ENCODE measurements at regions not wholly inside any gene's neighbourhood (a gene's known extent, or its start where the extent isn't known, plus 50 kb on each side); places are given as distances from the start of the nearest gene placed in this dataset.

DNA sequence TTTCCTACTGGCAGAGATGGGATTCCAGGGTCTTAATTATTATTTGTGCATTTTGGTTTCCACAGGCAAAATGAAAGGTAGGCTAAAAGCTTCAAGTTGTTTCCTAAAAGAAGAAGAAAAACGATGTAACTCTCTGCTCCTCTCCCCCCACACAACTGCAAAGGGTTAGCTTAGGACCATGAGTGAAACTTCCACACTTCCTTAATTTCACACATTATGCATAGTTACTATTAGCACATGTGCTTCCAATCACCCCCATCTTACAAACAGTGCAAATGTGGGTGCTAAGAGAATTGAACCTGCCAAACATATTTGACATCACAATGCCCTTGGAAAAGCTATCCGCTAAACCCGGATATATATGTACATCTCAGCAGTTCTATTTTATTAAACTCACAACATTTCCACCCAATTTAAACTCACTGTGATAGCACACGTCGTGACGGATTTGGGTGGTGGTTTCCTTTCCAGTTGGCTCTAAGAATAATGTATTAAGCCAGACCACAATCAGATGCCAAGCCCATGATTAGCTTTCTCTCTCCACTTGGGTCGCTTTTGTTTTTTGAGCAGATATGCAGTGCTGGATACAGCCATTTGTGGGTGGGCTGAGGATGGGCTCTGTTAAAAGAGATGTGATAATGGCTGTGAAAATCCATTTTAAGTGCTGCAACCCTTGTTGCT, 245.0 kb upstream of the POU2AF2 start:
- Histone ChIP-seq H2AK5ac (ENCODE audit: low read depth, low read length) (no peak overlapping the region), H3K14ac (ENCODE audit: low read length) (no peak overlapping the region), H3K4me2 (ENCODE audit: insufficient read depth, low read length, poor library complexity, severe bottlenecking) (no peak overlapping the region), H3K23ac (ENCODE audit: low read depth, low read length, poor library complexity) (no peak overlapping the region), H3K4me3 (ENCODE audit: low read length in 2 of 2) (no peak overlapping the region), H4K91ac (ENCODE audit: low read depth, low read length, poor library complexity) (no peak overlapping the region), H3K27ac (replicated peaks; ENCODE audit: low read length) (no peak overlapping the region), H3K36me3 (replicated peaks in 1 of 2; ENCODE audit: control insufficient read depth in 2 of 2, insufficient read depth in 2 of 2, low read length in 2 of 2) (no peaks in the 10 kb centered on the region), H3K27me3 (ENCODE audit: control insufficient read depth in 3 of 3, insufficient read depth in 3 of 3, low read depth in 1 of 3, low read length in 3 of 3) (no peaks in the 10 kb centered on the region), H4K8ac (ENCODE audit: low read depth, low read length) (no peak overlapping the region), H2BK120ac (ENCODE audit: low read depth, low read length) (no peak overlapping the region), H2BK5ac (ENCODE audit: low read length) (no peak overlapping the region), H3K79me1 (ENCODE audit: low read depth, low read length) (no peaks in the 10 kb centered on the region), H3K18ac (ENCODE audit: low read length) (no peak overlapping the region), H3K9ac (ENCODE audit: low read depth, low read length, poor library complexity) (no peak overlapping the region), H3K4ac (ENCODE audit: low read length) (no peak overlapping the region), H3K4me1 (ENCODE audit: control insufficient read depth in 2 of 2, insufficient read depth in 1 of 2, low read depth in 1 of 2, low read length in 2 of 2) (peaks cover 3% of the 10 kb centered on the region in 2 donors), H3K9me3 (replicated peaks in 1 of 2; ENCODE audit: control insufficient read depth in 2 of 2, insufficient read depth in 1 of 2, low read depth in 1 of 2, low read length in 2 of 2) (no peaks in the 10 kb centered on the region), H2BK15ac (ENCODE audit: low read length) (no peak overlapping the region), H2AFZ (ENCODE audit: low read length) (no peak overlapping the region), H2BK12ac (ENCODE audit: low read length) (no peak overlapping the region)
- no peak for DNase-seq (ENCODE audit: low spot score)
- no CpG with 5 or more reads among the region's 7 CpGs for WGBS, 2 donors (ENCODE audit: extremely low coverage in 2 of 2, insufficient read length in 2 of 2, insufficient replicate concordance in 1 of 2)

DNA sequence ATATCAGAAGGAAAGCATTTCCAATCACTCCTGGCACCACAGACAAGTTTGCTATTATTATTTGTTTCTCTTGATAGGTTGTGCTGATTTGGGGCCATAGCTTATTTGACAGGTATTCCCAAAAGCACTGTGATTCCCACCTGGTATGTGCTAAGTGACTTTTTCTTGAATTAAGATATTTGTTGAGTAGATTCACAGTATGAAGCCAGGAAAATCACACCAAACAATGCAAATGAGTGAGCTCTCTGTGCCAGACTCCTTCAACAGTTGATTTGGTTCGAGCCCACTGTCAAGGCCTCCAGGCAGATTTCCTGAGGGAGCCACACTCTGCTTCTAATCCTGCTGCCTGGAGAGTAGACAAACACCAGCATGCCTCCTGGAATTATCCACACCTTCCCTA, 253.0 kb upstream of the POU2AF2 start:
- Histone ChIP-seq H3K18ac (ENCODE audit: low read length) (no peak overlapping the region), H2BK12ac (ENCODE audit: low read length) (no peak overlapping the region), H2BK5ac (ENCODE audit: low read length) (no peak overlapping the region), H3K4me3 (ENCODE audit: low read length in 2 of 2) (no peak overlapping the region), H3K27ac (replicated peaks; ENCODE audit: low read length) (no peak overlapping the region), H2AFZ (ENCODE audit: low read length) (no peak overlapping the region), H3K14ac (ENCODE audit: low read length) (no peak overlapping the region), H2AK5ac (ENCODE audit: low read depth, low read length) (no peak overlapping the region), H3K4me2 (ENCODE audit: insufficient read depth, low read length, poor library complexity, severe bottlenecking) (no peak overlapping the region), H4K8ac (ENCODE audit: low read depth, low read length) (no peak overlapping the region), H3K27me3 (ENCODE audit: control insufficient read depth in 3 of 3, insufficient read depth in 3 of 3, low read depth in 1 of 3, low read length in 3 of 3) (no peaks in the 10 kb centered on the region), H2BK120ac (ENCODE audit: low read depth, low read length) (no peak overlapping the region), H4K91ac (ENCODE audit: low read depth, low read length, poor library complexity) (no peak overlapping the region), H3K4me1 (ENCODE audit: control insufficient read depth in 2 of 2, insufficient read depth in 1 of 2, low read depth in 1 of 2, low read length in 2 of 2) (peaks cover 0 to 2% of the 10 kb centered on the region in 2 donors), H3K23ac (ENCODE audit: low read depth, low read length, poor library complexity) (no peak overlapping the region), H3K9me3 (replicated peaks in 1 of 2; ENCODE audit: control insufficient read depth in 2 of 2, insufficient read depth in 1 of 2, low read depth in 1 of 2, low read length in 2 of 2) (no peaks in the 10 kb centered on the region), H3K79me1 (ENCODE audit: low read depth, low read length) (no peaks in the 10 kb centered on the region), H3K4ac (ENCODE audit: low read length) (no peak overlapping the region), H2BK15ac (ENCODE audit: low read length) (no peak overlapping the region), H3K36me3 (replicated peaks in 1 of 2; ENCODE audit: control insufficient read depth in 2 of 2, insufficient read depth in 2 of 2, low read length in 2 of 2) (no peaks in the 10 kb centered on the region), H3K9ac (ENCODE audit: low read depth, low read length, poor library complexity) (no peak overlapping the region)
- no CpG with 5 or more reads among the region's 1 CpG for WGBS, 2 donors (ENCODE audit: extremely low coverage in 2 of 2, insufficient read length in 2 of 2, insufficient replicate concordance in 1 of 2)
- DNase-seq (ENCODE audit: low spot score) = no peak

DNA sequence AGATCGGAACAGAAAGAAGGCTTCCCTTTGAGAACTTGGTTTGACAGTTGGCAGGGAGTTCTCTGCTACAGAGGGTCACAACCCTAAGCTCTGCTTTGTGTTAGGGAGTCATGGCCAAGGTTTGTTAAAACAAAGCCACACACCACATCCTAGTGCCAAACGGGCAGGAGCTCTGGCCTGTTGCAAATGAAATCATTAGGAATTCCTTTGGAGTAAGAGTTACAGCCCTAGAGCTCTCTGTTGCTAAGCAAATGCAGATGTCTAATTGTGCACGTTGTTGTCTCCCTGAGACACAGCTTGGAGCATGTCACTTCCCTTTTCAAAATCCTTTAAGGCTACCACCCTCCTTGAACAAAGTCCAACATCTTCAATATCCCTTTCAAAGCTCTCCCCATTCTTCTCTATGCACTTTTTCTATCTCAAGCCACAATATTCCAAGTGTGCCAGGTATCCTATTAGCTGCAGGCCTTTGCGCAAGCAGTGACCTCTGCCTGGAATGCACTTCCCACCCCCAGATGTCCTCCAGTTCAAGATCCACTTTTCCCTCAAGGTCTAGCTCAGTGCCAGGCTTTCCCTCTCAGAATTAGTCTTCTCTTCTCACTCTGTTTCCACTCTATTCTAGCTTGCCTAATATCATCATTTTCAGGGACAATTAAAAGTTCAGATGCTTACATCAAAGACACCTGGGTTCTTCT, 253.7 kb upstream of the POU2AF2 start:
- no CpG with 5 or more reads among the region's 4 CpGs for WGBS, 2 donors (ENCODE audit: extremely low coverage in 2 of 2, insufficient read length in 2 of 2, insufficient replicate concordance in 1 of 2)
- no peak overlapping the region for H4K91ac ChIP-seq (ENCODE audit: low read depth, low read length, poor library complexity)
- H3K23ac ChIP-seq (ENCODE audit: low read depth, low read length, poor library complexity) = no peak overlapping the region
- H3K9me3 ChIP-seq (replicated peaks in 1 of 2; ENCODE audit: control insufficient read depth in 2 of 2, insufficient read depth in 1 of 2, low read depth in 1 of 2, low read length in 2 of 2) = no peaks in the 10 kb centered on the region
- no peak overlapping the region for H4K8ac ChIP-seq (ENCODE audit: low read depth, low read length)
- H3K4me3 ChIP-seq (ENCODE audit: low read length in 2 of 2) = no peak overlapping the region
- no peak overlapping the region for H3K14ac ChIP-seq (ENCODE audit: low read length)
- H2BK15ac ChIP-seq (ENCODE audit: low read length) = no peak overlapping the region
- peaks cover 0 to 2% of the 10 kb centered on the region in 2 donors for H3K4me1 ChIP-seq (ENCODE audit: control insufficient read depth in 2 of 2, insufficient read depth in 1 of 2, low read depth in 1 of 2, low read length in 2 of 2)
- no peak overlapping the region for H2AK5ac ChIP-seq (ENCODE audit: low read depth, low read length)
- no peaks in the 10 kb centered on the region for H3K79me1 ChIP-seq (ENCODE audit: low read depth, low read length)
- H3K9ac ChIP-seq (ENCODE audit: low read depth, low read length, poor library complexity) = no peak overlapping the region
- H3K36me3 ChIP-seq (replicated peaks in 1 of 2; ENCODE audit: control insufficient read depth in 2 of 2, insufficient read depth in 2 of 2, low read length in 2 of 2) = no peaks in the 10 kb centered on the region
- no peak overlapping the region for H3K4me2 ChIP-seq (ENCODE audit: insufficient read depth, low read length, poor library complexity, severe bottlenecking)
- no peak overlapping the region for H3K18ac ChIP-seq (ENCODE audit: low read length)
- H2BK5ac ChIP-seq (ENCODE audit: low read length) = no peak overlapping the region
- H3K27ac ChIP-seq (replicated peaks; ENCODE audit: low read length) = no peak overlapping the region
- H2BK12ac ChIP-seq (ENCODE audit: low read length) = no peak overlapping the region
- H3K4ac ChIP-seq (ENCODE audit: low read length) = no peak overlapping the region
- H3K27me3 ChIP-seq (ENCODE audit: control insufficient read depth in 3 of 3, insufficient read depth in 3 of 3, low read depth in 1 of 3, low read length in 3 of 3) = no peaks in the 10 kb centered on the region
- no peak overlapping the region for H2AFZ ChIP-seq (ENCODE audit: low read length)
- no peak for DNase-seq (ENCODE audit: low spot score)
- no peak overlapping the region for H2BK120ac ChIP-seq (ENCODE audit: low read depth, low read length)

DNA sequence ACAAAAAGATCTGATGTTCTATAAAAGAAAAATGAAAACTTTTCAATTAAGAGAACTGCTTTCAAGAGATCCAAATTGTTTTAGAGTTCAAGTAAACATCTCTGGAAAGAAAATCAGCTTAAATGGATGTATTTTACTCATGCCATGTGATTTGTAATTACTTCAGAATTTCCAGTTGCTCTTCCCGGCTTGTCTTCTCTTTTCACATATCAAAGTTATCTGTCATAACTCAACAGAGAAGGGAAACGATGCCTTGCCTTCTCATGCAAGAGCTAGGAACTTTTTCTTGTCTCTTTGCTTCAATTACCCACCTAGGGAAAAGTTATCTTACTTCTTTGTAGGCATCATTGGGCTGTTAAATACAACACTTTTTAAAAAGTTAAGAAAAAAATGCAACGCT, 255.2 kb upstream of the POU2AF2 start:
- Histone ChIP-seq H3K14ac (ENCODE audit: low read length) (no peak overlapping the region), H2BK12ac (ENCODE audit: low read length) (no peak overlapping the region), H3K79me1 (ENCODE audit: low read depth, low read length) (no peaks in the 10 kb centered on the region), H3K9ac (ENCODE audit: low read depth, low read length, poor library complexity) (no peak overlapping the region), H2BK5ac (ENCODE audit: low read length) (no peak overlapping the region), H2BK15ac (ENCODE audit: low read length) (no peak overlapping the region), H2BK120ac (ENCODE audit: low read depth, low read length) (no peak overlapping the region), H4K8ac (ENCODE audit: low read depth, low read length) (no peak overlapping the region), H3K27ac (replicated peaks; ENCODE audit: low read length) (no peak overlapping the region), H3K9me3 (replicated peaks in 1 of 2; ENCODE audit: control insufficient read depth in 2 of 2, insufficient read depth in 1 of 2, low read depth in 1 of 2, low read length in 2 of 2) (no peaks in the 10 kb centered on the region), H3K18ac (ENCODE audit: low read length) (no peak overlapping the region), H2AK5ac (ENCODE audit: low read depth, low read length) (no peak overlapping the region), H3K4me3 (ENCODE audit: low read length in 2 of 2) (no peak overlapping the region), H3K27me3 (ENCODE audit: control insufficient read depth in 3 of 3, insufficient read depth in 3 of 3, low read depth in 1 of 3, low read length in 3 of 3) (no peaks in the 10 kb centered on the region), H3K4me2 (ENCODE audit: insufficient read depth, low read length, poor library complexity, severe bottlenecking) (no peak overlapping the region), H4K91ac (ENCODE audit: low read depth, low read length, poor library complexity) (no peak overlapping the region), H2AFZ (ENCODE audit: low read length) (no peak overlapping the region), H3K4me1 (ENCODE audit: control insufficient read depth in 2 of 2, insufficient read depth in 1 of 2, low read depth in 1 of 2, low read length in 2 of 2) (peaks cover 0 to 2% of the 10 kb centered on the region in 2 donors), H3K23ac (ENCODE audit: low read depth, low read length, poor library complexity) (no peak overlapping the region), H3K36me3 (replicated peaks in 1 of 2; ENCODE audit: control insufficient read depth in 2 of 2, insufficient read depth in 2 of 2, low read length in 2 of 2) (no peaks in the 10 kb centered on the region), H3K4ac (ENCODE audit: low read length) (no peak overlapping the region)
- no CpG with 5 or more reads among the region's 3 CpGs for WGBS, 2 donors (ENCODE audit: extremely low coverage in 2 of 2, insufficient read length in 2 of 2, insufficient replicate concordance in 1 of 2)
- no peak for DNase-seq (ENCODE audit: low spot score)

All from neuronal stem cell (in vitro differentiated cells).